Stimulated activated CD8-positive, alpha-beta memory T cell treated with anti-CD3 and anti-CD28 coated beads, Interleukin-4, amount 100 ng/mL, for 1 hour (primary cell): ENCODE measurements at regions not wholly inside any gene's neighbourhood (a gene's known extent, or its start where the extent isn't known, plus 50 kb on each side); places are given as distances from the start of the nearest gene placed in this dataset.

Experiments used
- DNase-seq, 2 donors: peaks; one replicate each; pipeline ENCODE4 v3.0.0-alpha.2; 2020; ENCODE audit warnings: low read depth in 2 of 2, low spot score in 1 of 2

GRCh38 chr2:81901017-81901416, 1596.5 kb upstream of the LRRTM1 start:
- DNase-seq, result no peak

GRCh38 chr2:81895620-81896250, 1591.2 kb upstream of the LRRTM1 start:
- DNase-seq, result no peak

GRCh38 chr2:81894451-81894990, 1590.0 kb upstream of the LRRTM1 start:
- no peak for DNase-seq

GRCh38 chr2:81876624-81877023, 1572.1 kb upstream of the LRRTM1 start:
- no peak for DNase-seq

- DNase-seq, result no peak
Measured at GRCh38 chr2:81872006-81872405, 1567.5 kb upstream of the LRRTM1 start.

GRCh38 chr2:81870119-81870518, 1565.6 kb upstream of the LRRTM1 start:
- no peak for DNase-seq

GRCh38 chr2:81858998-81859397, 1554.4 kb upstream of the LRRTM1 start:
- no peak for DNase-seq

GRCh38 chr2:81853341-81853740, 1548.8 kb upstream of the LRRTM1 start:
- no peak for DNase-seq

- DNase-seq, result no peak
Measured at GRCh38 chr2:81852651-81853050, 1548.1 kb upstream of the LRRTM1 start.

GRCh38 chr2:81839780-81840179, 1535.2 kb upstream of the LRRTM1 start:
- DNase-seq, result no peak

GRCh38 chr2:81835321-81836000, 1530.9 kb upstream of the LRRTM1 start:
- no peak for DNase-seq

- no peak for DNase-seq
Measured at GRCh38 chr2:81786811-81787210, 1482.3 kb upstream of the LRRTM1 start.

- DNase-seq, result no peak
Measured at GRCh38 chr2:81767187-81767912, 1462.8 kb upstream of the LRRTM1 start.

GRCh38 chr2:81747481-81748070, 1443.0 kb upstream of the LRRTM1 start:
- no peak for DNase-seq

GRCh38 chr2:81739966-81740365, 1435.4 kb upstream of the LRRTM1 start:
- no peak for DNase-seq

GRCh38 chr2:81734981-81735380, 1430.4 kb upstream of the LRRTM1 start:
- no peak for DNase-seq

- DNase-seq, result no peak
Measured at GRCh38 chr2:81714817-81715216, 1410.3 kb upstream of the LRRTM1 start.

GRCh38 chr2:81706856-81707255, 1402.3 kb upstream of the LRRTM1 start:
- no peak for DNase-seq

- no peak for DNase-seq
Measured at GRCh38 chr2:81703831-81704230, 1399.3 kb upstream of the LRRTM1 start.

GRCh38 chr2:81692566-81692965, 1388.0 kb upstream of the LRRTM1 start:
- DNase-seq, result no peak

GRCh38 chr2:81675641-81676040, 1371.1 kb upstream of the LRRTM1 start:
- DNase-seq, result no peak

- DNase-seq, result no peak
Measured at GRCh38 chr2:81672923-81673322, 1368.4 kb upstream of the LRRTM1 start.
